Upper lobe of right lung (tissue), 1 donor: ENCODE measurements at regions not wholly inside any gene's neighbourhood (a gene's known extent, or its start where the extent isn't known, plus 50 kb on each side); places are given as distances from the start of the nearest gene placed in this dataset.

Source experiments
- ATAC-seq: fragments of 200-7000 bp; cut with Tn5 transposase; one replicate; pipeline ENCODE4 v1.9.1; 2020; ENCODE audit warnings: mild to moderate bottlenecking, moderate library complexity
- DNase-seq: peaks from one replicate; pipeline ENCODE4 v3.0.0-alpha.2; 2020
- H3K27ac ChIP-seq: fragments of 200-600 bp; one replicate; pipeline ENCODE4 v1.8.0; 2022
- H3K27me3 ChIP-seq: fragments of 200-600 bp; one replicate; pipeline ENCODE4 v1.8.0; 2022; ENCODE audit warnings: mild to moderate bottlenecking
- H3K36me3 ChIP-seq: fragments of 200-600 bp; one replicate; pipeline ENCODE4 v1.8.0; 2022
- H3K4me1 ChIP-seq: fragments of 200-600 bp; one replicate; pipeline ENCODE4 v1.8.0; 2022
- H3K4me3 ChIP-seq: fragments of 200-600 bp; one replicate; pipeline ENCODE4 v1.8.0; 2022; ENCODE audit warnings: mild to moderate bottlenecking
- H3K9me3 ChIP-seq: fragments of 200-600 bp; one replicate; pipeline ENCODE4 v1.8.0; 2022
- intact Hi-C: fragments of 100-400 bp; cut with DNase I; formaldehyde crosslinking; loops from one replicate; pipeline ENCODE4 v1.11.0; 2022
- TF ChIP-seq, protein P1 (sequence below): fragments of 200-600 bp; IDR thresholded peaks from one replicate; pipeline ENCODE4 v1.8.0; 2022; ENCODE audit warnings: antibody characterized with exemption
- donor health status: DM: no; HTN: yes; CAD: no; lungs with severe emphysema.

DNA sequence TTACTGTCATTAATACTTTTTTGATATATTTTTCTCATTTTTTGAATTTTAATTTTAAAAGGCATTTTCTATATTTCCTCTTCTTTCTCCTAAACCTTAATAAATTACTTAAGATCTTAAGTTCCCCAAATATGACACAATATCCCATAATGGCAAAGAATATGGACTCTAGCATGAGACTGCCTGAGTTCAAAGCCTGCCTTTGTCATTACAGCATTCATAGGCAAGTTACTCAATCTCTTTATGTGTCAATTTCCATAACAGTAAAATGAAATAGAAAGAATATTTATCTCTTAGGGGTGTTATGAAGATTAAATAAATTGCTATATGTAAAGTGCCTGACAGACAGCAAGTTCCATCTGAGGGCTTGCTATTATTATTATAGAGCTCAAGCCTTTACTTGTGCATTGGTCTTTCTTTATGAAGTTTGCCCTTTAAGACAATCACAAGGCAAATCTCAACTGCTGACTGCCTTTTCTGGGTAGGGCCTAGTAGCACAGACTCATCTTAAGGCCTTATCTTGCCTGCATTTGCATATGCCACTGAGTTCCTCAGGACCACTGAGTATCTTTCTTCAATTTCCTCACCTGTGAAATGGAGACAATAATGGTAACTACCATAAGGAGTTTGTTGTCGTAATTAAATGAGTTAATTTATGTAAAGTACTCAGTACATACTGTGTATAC lies 231.0 kb downstream of the NRIP1 start:
- DNase-seq (no peak), ATAC-seq (no peak)
- Histone ChIP-seq H3K4me3 (no peak overlapping the region), H3K27me3 (no peaks in the 10 kb centered on the region), H3K27ac (no peak overlapping the region), H3K36me3 (no peaks in the 10 kb centered on the region), H3K4me1 (no peaks in the 10 kb centered on the region), H3K9me3 (no peaks in the 10 kb centered on the region)
- intact Hi-C loops = no loop called here
- TF ChIP-seq, protein P1, sequence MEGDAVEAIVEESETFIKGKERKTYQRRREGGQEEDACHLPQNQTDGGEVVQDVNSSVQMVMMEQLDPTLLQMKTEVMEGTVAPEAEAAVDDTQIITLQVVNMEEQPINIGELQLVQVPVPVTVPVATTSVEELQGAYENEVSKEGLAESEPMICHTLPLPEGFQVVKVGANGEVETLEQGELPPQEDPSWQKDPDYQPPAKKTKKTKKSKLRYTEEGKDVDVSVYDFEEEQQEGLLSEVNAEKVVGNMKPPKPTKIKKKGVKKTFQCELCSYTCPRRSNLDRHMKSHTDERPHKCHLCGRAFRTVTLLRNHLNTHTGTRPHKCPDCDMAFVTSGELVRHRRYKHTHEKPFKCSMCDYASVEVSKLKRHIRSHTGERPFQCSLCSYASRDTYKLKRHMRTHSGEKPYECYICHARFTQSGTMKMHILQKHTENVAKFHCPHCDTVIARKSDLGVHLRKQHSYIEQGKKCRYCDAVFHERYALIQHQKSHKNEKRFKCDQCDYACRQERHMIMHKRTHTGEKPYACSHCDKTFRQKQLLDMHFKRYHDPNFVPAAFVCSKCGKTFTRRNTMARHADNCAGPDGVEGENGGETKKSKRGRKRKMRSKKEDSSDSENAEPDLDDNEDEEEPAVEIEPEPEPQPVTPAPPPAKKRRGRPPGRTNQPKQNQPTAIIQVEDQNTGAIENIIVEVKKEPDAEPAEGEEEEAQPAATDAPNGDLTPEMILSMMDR = no peak

DNA sequence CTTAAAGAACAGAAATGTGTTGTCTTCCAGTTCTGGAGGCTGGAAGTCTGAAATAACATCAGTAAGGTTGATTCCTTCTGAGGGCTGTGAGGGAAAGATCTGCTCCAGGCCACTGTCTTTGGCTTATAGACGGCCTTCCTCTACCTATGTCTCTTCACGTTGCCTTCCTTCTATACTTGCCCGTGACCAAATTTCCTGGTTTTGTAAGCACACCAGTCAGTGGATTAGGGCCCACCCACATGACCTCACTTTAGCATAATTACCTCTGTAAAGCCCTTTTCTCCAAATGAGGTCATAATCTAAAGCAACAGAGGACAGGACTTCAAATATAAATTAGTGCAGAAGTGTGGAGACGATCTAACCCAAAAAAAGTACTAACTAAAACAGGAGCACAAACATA lies 231.6 kb downstream of the NRIP1 start:
- intact Hi-C loops = no loop called here
- H3K27me3 ChIP-seq = no peaks in the 10 kb centered on the region
- H3K4me1 ChIP-seq = no peaks in the 10 kb centered on the region
- peak; percentile 49 for ATAC-seq
- H3K4me3 ChIP-seq = no peak overlapping the region
- no peak overlapping the region for H3K27ac ChIP-seq
- TF ChIP-seq, protein P1 = no peak
- H3K9me3 ChIP-seq = no peaks in the 10 kb centered on the region
- no peak for DNase-seq
- no peaks in the 10 kb centered on the region for H3K36me3 ChIP-seq

DNA sequence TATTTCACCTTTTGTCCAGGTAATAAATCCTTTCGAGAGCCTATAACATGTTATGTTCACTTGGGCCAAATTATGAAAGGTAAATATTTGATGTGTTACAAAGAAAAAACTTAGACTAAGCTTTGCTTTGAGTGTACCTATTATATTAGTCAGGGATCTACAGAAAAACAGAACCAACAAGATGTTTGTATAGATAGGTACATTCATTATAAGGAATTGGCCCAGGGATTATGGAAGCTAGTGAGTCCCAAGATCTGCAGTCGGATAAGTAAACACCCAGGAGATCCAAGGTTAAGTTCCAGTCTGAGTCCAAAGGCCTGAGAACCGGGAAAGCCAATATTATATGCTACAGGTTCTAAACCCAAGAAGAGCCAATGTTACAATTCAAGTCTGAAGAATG lies 234.5 kb downstream of the NRIP1 start:
- DNase-seq (no peak), ATAC-seq (no peak)
- intact Hi-C loops = no loop called here
- Histone ChIP-seq H3K9me3 (no peaks in the 10 kb centered on the region), H3K27me3 (no peaks in the 10 kb centered on the region), H3K36me3 (no peaks in the 10 kb centered on the region), H3K4me3 (no peak overlapping the region), H3K27ac (no peak overlapping the region), H3K4me1 (no peaks in the 10 kb centered on the region)
- TF ChIP-seq, protein P1 = no peak

DNA sequence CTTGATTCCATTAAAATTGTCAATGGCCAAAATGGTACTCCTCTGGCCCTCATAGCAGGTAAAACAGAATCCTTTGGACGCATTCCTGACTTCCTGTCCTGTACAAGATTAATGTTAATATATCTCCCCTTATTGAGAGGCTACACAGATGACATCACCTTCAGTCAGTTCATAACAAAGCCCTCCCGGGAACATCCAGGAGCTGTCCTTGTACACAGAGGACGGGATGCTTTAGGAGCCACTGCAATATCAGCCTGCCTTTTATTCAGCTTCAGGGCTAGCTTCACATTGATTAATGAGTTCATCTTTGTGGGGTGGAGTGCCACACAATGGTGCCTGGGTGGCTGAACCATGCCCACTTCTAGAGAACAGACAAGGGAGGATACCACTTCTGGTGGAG lies 235.1 kb downstream of the NRIP1 start:
- TF ChIP-seq, protein P1 = no peak
- DNase-seq (no peak), ATAC-seq (no peak)
- no peak overlapping the region for H3K27ac ChIP-seq
- no peak overlapping the region for H3K4me3 ChIP-seq
- no peaks in the 10 kb centered on the region for H3K9me3 ChIP-seq
- H3K4me1 ChIP-seq = no peaks in the 10 kb centered on the region
- no peaks in the 10 kb centered on the region for H3K27me3 ChIP-seq
- H3K36me3 ChIP-seq = no peaks in the 10 kb centered on the region
- intact Hi-C loops = no loop called here

DNA sequence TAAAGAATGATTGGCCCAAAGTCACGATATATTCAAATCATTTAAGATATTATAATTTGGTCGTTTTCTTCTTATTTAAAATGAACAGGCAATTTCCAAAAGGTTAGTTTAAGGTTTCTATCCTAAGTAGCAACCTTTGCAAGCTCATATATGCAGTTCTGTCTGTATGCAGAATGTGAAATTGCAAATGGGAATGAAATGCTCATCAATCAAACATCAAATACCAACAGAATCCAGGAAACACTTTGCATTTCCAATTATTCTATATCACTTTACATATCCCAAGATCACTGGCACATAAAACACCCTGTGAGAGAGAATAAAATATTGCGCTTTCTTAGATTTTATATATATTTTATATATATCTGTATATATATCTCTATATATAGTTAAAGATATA lies 237.3 kb downstream of the NRIP1 start:
- no peak for ATAC-seq
- intact Hi-C loops = no loop called here

More for the DNA sequence above, 237.3 kb downstream of the NRIP1 start:
- H3K27me3 ChIP-seq = no peaks in the 10 kb centered on the region
- DNase-seq = no peak
- H3K27ac ChIP-seq = no peak overlapping the region
- TF ChIP-seq, protein P1 = no peak
- no peaks in the 10 kb centered on the region for H3K36me3 ChIP-seq
- no peaks in the 10 kb centered on the region for H3K4me1 ChIP-seq
- no peak overlapping the region for H3K4me3 ChIP-seq
- no peaks in the 10 kb centered on the region for H3K9me3 ChIP-seq
